H9 (cell line): ENCODE measurements at regions not wholly inside any gene's neighbourhood (a gene's known extent, or its start where the extent isn't known, plus 50 kb on each side); places are given as distances from the start of the nearest gene placed in this dataset.

Experiments
- DNase-seq: peaks from one replicate; pipeline ENCODE4 v3.0.0-alpha.2; 2017
- H2AFZ ChIP-seq: one replicate; pipeline ENCODE4 v1.6.1; 2013; ENCODE audit warnings: mild to moderate bottlenecking, low read length, control low read depth, moderate library complexity
- H2AK5ac ChIP-seq: 2 replicates; pipeline ENCODE4 v1.6.1; 2013; ENCODE audit warnings: low read length, control low read depth, mixed read lengths; ENCODE audit not compliant: insufficient read length
- H2BK120ac ChIP-seq: one replicate; pipeline ENCODE4 v1.6.1; 2013; ENCODE audit warnings: low read depth, mild to moderate bottlenecking, low read length, control low read depth, inconsistent platforms; ENCODE audit not compliant: poor library complexity, severe bottlenecking
- H2BK12ac ChIP-seq: 2 replicates; pipeline ENCODE4 v1.6.1; 2013; ENCODE audit warnings: low read length, control low read depth, mixed read lengths, low read depth; ENCODE audit not compliant: insufficient read length
- H2BK15ac ChIP-seq: 2 replicates; pipeline ENCODE4 v1.6.1; 2013; ENCODE audit warnings: low read depth, low read length, control low read depth
- H2BK20ac ChIP-seq: one replicate; pipeline ENCODE4 v1.6.1; 2013; ENCODE audit warnings: low read depth, mild to moderate bottlenecking, low read length, control low read depth, inconsistent platforms; ENCODE audit not compliant: poor library complexity, severe bottlenecking
- H2BK5ac ChIP-seq: 2 replicates; pipeline ENCODE4 v1.6.1; 2013; ENCODE audit warnings: low read length, control low read depth, mixed read lengths; ENCODE audit not compliant: insufficient read length
- H3K14ac ChIP-seq: 2 replicates; pipeline ENCODE4 v1.6.1; 2013; ENCODE audit warnings: low read length, control low read depth; ENCODE audit not compliant: insufficient read depth
- H3K18ac ChIP-seq: 2 replicates; pipeline ENCODE4 v1.6.1; 2013; ENCODE audit warnings: low read depth, mild to moderate bottlenecking, mixed read lengths, low read length, control low read depth; ENCODE audit not compliant: insufficient read length
- H3K23ac ChIP-seq: 2 replicates; pipeline ENCODE4 v1.6.1; 2013; ENCODE audit warnings: low read length, control low read depth, mixed read lengths, low read depth; ENCODE audit not compliant: insufficient read length
- H3K23me2 ChIP-seq: 2 replicates; pipeline ENCODE4 v1.6.1; 2013; ENCODE audit warnings: low read depth, mild to moderate bottlenecking, mixed read lengths, low read length, control low read depth; ENCODE audit not compliant: insufficient read length, poor library complexity, severe bottlenecking
- H3K27ac ChIP-seq: 2 replicates; pipeline ENCODE4 v1.5.1; 2013; ENCODE audit warnings: low read length, control low read depth, mixed read lengths, low read depth; ENCODE audit not compliant: insufficient read length
- H3K27me3 ChIP-seq: 2 replicates; pipeline ENCODE4 v1.6.1; 2013; ENCODE audit warnings: low read length, control low read depth, inconsistent platforms; ENCODE audit not compliant: insufficient read depth
- H3K4ac ChIP-seq: 2 replicates; pipeline ENCODE4 v1.6.1; 2013; ENCODE audit warnings: low read depth, mild to moderate bottlenecking, control low read depth, inconsistent platforms, low read length, moderate library complexity
- H3K4me1 ChIP-seq: 2 replicates; pipeline ENCODE4 v1.6.1; 2013; ENCODE audit warnings: low read length, control low read depth, inconsistent platforms; ENCODE audit not compliant: insufficient read depth
- H3K4me2 ChIP-seq: 2 replicates; pipeline ENCODE4 v1.6.1; 2013; ENCODE audit warnings: low read length, control low read depth, mixed read lengths; ENCODE audit not compliant: insufficient read length, insufficient read depth
- H3K56ac ChIP-seq: 2 replicates; pipeline ENCODE4 v1.6.1; 2013; ENCODE audit warnings: low read depth, mild to moderate bottlenecking, mixed read lengths, low read length, control low read depth; ENCODE audit not compliant: insufficient read length
- H3K79me1 ChIP-seq: 2 replicates; pipeline ENCODE4 v1.6.1; 2013; ENCODE audit warnings: low read depth, mild to moderate bottlenecking, moderate library complexity, low read length, control low read depth, inconsistent platforms; ENCODE audit not compliant: insufficient read depth, poor library complexity, severe bottlenecking
- H3K79me2 ChIP-seq: 2 replicates; pipeline ENCODE4 v1.6.1; 2013; ENCODE audit warnings: low read length, control low read depth, inconsistent platforms; ENCODE audit not compliant: insufficient read depth
- H3K9ac ChIP-seq: 2 replicates; pipeline ENCODE4 v1.6.1; 2013; ENCODE audit warnings: low read length, control low read depth, mixed read lengths; ENCODE audit not compliant: insufficient read length; ENCODE audit errors: extremely low read depth
- H3K9me3 ChIP-seq: one replicate; pipeline ENCODE4 v1.6.1; 2013; ENCODE audit warnings: low read depth, low read length, inconsistent platforms; ENCODE audit not compliant: control insufficient read depth
- H3T11ph ChIP-seq: one replicate; pipeline ENCODE4 v1.6.1; 2013; ENCODE audit warnings: mild to moderate bottlenecking, low read length, control low read depth, inconsistent platforms
- H4K20me1 ChIP-seq: one replicate; pipeline ENCODE4 v1.6.1; 2013; ENCODE audit not compliant: control insufficient read depth, insufficient read length, insufficient read depth
- H4K5ac ChIP-seq: 2 replicates; pipeline ENCODE4 v1.6.1; 2013; ENCODE audit warnings: low read depth, mild to moderate bottlenecking, mixed read lengths, low read length, control low read depth; ENCODE audit not compliant: insufficient read length
- H4K8ac ChIP-seq: replicated peaks from 2 replicates; pipeline ENCODE4 v1.6.1; 2013; ENCODE audit warnings: low read length, control low read depth, mixed read lengths, low read depth; ENCODE audit not compliant: insufficient read length
- H4K91ac ChIP-seq: 2 replicates; pipeline ENCODE4 v1.6.1; 2013; ENCODE audit warnings: low read depth, mild to moderate bottlenecking, moderate library complexity, mixed read lengths, low read length, control low read depth; ENCODE audit not compliant: insufficient read length
- H3K27ac Mint-ChIP-seq, 3 experiments: 2 replicates in 2 of 3; 3 replicates in 1 of 3; pipeline ENCODE4 v1.8.0; 2020 to 2021; ENCODE audit warnings: mixed read lengths in 3 of 3, mild to moderate bottlenecking in 1 of 3, moderate library complexity in 1 of 3
- H3K27me3 Mint-ChIP-seq: 2 replicates; pipeline ENCODE4 v1.8.0; 2021; ENCODE audit warnings: low read depth, mild to moderate bottlenecking, moderate library complexity, mixed read lengths
- H3K36me3 Mint-ChIP-seq, 3 experiments: 2 replicates in 2 of 3; 3 replicates in 1 of 3; pipeline ENCODE4 v1.8.0; 2020 to 2021; ENCODE audit warnings: low read depth in 3 of 3, mixed read lengths in 3 of 3; ENCODE audit not compliant: insufficient read depth in 1 of 3
- H3K4me1 Mint-ChIP-seq, 2 experiments: 2 replicates each; pipeline ENCODE4 v1.8.0; 2020; ENCODE audit warnings: mixed read lengths in 2 of 2
- H3K4me3 Mint-ChIP-seq, 2 experiments: 2 replicates in 1 of 2; 3 replicates in 1 of 2; pipeline ENCODE4 v1.8.0; 2020 to 2021; ENCODE audit warnings: mild to moderate bottlenecking in 2 of 2, mixed read lengths in 2 of 2, moderate library complexity in 1 of 2
- H3K9me3 Mint-ChIP-seq, 2 experiments: 2 replicates in 1 of 2; 3 replicates in 1 of 2; pipeline ENCODE4 v1.8.0; 2020; ENCODE audit warnings: mild to moderate bottlenecking in 2 of 2, mixed read lengths in 2 of 2, moderate library complexity in 1 of 2
- WGBS: extraction: QIAGEN DNeasy Blood & Tissue Kit; methylation state at CpG from one replicate; pipeline ENCODE4 v1.1.7; 2013; ENCODE audit warnings: missing lambda C conversion rate, low lambda C conversion rate, mixed read lengths; ENCODE audit not compliant: insufficient read length; ENCODE audit errors: extremely low coverage; 5-methylcytosine and 5-hydroxymethylcytosine counted together
- TF ChIP-seq, protein P1 (sequence below): fragments of 200-600 bp; sonication (generic); conservative IDR thresholded peaks from 3 replicates; pipeline ENCODE4 v1.8.0; 2021; ENCODE audit warnings: antibody characterized with exemption, mild to moderate bottlenecking

DNA sequence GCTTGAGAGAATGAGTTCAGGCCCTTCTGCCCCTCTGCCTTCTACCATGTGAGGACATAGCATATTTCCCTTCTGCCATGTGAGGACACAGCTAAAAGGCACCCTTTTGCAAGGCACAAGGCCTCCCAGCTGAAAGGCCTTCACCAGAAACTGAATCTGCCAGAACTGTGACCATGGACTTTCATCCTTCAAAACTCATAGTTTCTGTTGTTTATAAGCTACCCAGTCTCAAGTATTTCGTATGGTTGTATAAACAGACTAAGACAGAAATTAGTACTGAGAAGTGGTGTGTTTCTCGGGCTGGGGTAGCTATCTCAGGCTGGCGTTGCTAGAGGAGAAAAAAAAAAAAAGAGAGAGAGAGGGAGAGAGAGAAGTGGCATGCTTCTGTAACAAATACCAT is 368.6 kb downstream of the DMRTA1 start:
- Histone ChIP-seq H2AK5ac (no peak overlapping the region), H3K9me3 (no peaks in the 10 kb centered on the region), H3K4me1 (no peaks in the 10 kb centered on the region), H2BK12ac (no peak overlapping the region), H3T11ph (no peak overlapping the region), H3K79me1 (no peaks in the 10 kb centered on the region), H3K14ac (no peak overlapping the region), H2BK15ac (no peak overlapping the region), H3K4ac (no peak overlapping the region), H3K18ac (no peak overlapping the region), H3K23me2 (no peaks in the 10 kb centered on the region), H4K8ac (no peak overlapping the region), H3K56ac (no peak overlapping the region), H2AFZ (no peak overlapping the region), H3K27ac (no peak overlapping the region), H4K91ac (no peak overlapping the region), H4K5ac (no peak overlapping the region), H3K9ac (no peak overlapping the region), H3K23ac (no peak overlapping the region), H3K4me2 (no peak overlapping the region), H2BK120ac (no peak overlapping the region), H4K20me1 (no peaks in the 10 kb centered on the region), H2BK20ac (no peak overlapping the region), H2BK5ac (no peak overlapping the region), H3K27me3 (no peaks in the 10 kb centered on the region), H3K79me2 (no peaks in the 10 kb centered on the region)
- Mint-ChIP-seq H3K4me3 (no peak overlapping the region), H3K36me3 (no peaks in the 10 kb centered on the region), H3K4me1 (no peaks in the 10 kb centered on the region), H3K9me3 (no peaks in the 10 kb centered on the region), H3K27ac (peak overlapping the region in 2 of 3 experiments; percentile 5 to 68; a peak in 2 of 7 replicates), H3K27me3 (no peaks in the 10 kb centered on the region)
- no CpG with 5 or more reads among the region's 3 CpGs for WGBS
- TF ChIP-seq, protein P1, sequence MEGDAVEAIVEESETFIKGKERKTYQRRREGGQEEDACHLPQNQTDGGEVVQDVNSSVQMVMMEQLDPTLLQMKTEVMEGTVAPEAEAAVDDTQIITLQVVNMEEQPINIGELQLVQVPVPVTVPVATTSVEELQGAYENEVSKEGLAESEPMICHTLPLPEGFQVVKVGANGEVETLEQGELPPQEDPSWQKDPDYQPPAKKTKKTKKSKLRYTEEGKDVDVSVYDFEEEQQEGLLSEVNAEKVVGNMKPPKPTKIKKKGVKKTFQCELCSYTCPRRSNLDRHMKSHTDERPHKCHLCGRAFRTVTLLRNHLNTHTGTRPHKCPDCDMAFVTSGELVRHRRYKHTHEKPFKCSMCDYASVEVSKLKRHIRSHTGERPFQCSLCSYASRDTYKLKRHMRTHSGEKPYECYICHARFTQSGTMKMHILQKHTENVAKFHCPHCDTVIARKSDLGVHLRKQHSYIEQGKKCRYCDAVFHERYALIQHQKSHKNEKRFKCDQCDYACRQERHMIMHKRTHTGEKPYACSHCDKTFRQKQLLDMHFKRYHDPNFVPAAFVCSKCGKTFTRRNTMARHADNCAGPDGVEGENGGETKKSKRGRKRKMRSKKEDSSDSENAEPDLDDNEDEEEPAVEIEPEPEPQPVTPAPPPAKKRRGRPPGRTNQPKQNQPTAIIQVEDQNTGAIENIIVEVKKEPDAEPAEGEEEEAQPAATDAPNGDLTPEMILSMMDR = no peak
- DNase-seq = no peak
